GM19397 (cell line): ENCODE measurements at regions not wholly inside any gene's neighbourhood (a gene's known extent, or its start where the extent isn't known, plus 50 kb on each side); places are given as distances from the start of the nearest gene placed in this dataset.
"Not testable (repeated sequence)": the region's sequence is repeated elsewhere in the genome, so short reads cannot be mapped to it uniquely, and the experiment has no call there.

Experiments
- ATAC-seq: cut with Tn5 transposase; IDR thresholded peaks from one replicate; pipeline ENCODE4 v1.9.1; 2021; ENCODE audit warnings: mild to moderate bottlenecking, moderate library complexity; ENCODE audit not compliant: unreplicated experiment

DNA sequence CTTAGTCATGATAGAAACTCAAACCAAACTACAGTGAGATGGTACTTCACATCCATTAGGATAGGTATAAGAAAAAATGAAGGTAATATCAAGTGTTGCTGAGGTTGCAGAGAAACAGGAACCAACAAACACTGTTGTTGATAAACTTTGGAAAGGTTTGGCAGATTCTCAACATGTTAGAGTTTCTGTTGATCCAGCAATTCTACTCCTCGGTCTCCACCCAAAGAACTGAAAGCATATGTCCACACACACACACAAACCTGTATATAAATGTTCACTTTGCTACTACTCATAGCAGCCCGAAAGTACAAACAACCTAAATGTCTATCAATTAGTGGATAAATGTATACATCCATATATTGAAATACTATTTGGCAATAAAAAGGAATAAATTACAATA, 128.3 kb upstream of the CARMIL1 start:
- no peak for ATAC-seq

DNA sequence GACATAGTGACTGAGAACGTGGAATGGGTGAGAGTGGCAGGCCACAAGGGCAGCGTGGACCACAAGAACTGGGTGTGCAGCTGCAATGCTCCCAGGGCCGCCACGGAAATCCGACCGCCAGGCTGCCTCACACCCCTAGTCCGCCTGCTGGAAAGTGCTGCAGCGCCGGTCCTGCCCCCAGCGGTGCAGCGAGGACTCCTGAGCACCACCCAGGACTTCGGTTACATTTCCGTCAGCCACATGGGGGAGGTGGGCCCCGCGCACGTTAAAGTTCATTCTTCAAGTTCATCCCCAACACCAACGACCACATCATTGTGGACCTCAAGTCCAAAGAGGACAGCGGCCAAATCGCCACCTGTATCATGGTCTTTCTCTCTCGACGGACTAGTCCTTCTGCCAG, 126.1 kb upstream of the CARMIL1 start:
- no peak for ATAC-seq

- ATAC-seq: no peak
These were observed 125.1 kb upstream of the CARMIL1 start for GRCh38 chr6:25154034-25154596.

GRCh38 chr6:25155211-25155610, 124.0 kb upstream of the CARMIL1 start:
- ATAC-seq: no peak

DNA sequence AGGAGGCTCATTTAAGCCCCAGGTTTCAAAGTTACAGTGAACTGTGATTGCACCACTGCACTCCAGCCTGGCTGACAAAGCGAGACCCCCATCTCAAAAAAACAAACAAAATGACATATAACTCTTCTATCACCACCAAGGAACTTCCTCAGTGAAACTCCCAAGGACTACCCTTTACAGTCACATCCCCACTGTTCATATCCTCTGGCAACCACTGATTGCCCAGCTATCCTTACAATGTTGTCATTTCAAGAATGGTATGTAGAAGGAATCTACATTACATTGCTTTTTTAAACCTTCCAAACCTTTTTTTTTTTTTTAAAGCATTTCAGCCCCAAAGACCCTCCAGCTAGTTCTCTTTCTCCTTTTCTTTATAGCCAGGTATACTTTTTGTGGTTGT, 123.1 kb upstream of the CARMIL1 start:
- no peak for ATAC-seq

DNA sequence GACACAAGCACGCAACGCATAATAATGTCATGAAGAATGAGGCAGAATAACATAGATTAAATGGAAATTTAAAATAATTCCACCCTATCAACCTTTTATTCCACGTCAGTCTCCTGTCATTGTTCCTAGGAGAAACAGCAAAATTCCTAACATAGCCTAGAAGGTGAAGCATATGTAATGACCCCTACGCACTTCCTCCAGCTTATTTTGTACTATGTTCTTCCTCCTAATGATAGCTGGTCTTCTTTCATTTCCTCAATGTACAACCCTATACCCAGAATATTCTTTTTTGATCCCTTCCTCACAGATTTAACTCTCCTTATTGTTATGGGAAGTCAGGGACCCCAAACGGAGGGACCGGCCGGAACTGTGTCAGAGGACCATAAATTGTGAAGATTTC, 122.0 kb upstream of the CARMIL1 start:
- no peak for ATAC-seq

DNA sequence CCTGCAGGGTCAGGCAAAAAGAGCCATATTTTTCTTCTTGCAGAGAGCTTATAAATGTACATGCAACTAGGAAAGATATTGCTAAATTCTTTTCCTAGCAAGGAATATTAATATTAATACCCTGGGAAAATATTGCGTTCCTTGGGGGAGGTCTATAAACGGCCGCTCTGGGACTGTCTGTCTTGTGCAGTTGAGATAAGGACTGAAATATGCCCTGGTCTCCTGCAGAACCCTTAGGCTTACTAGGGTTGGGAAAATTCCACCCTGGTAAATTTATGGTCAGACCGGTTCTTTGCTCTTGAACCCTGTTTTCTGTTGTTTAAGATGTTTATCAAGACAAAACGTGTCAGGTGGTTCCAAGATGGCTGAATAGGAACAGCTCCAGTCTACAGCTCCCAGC, 121.3 kb upstream of the CARMIL1 start:
- no peak for ATAC-seq

DNA sequence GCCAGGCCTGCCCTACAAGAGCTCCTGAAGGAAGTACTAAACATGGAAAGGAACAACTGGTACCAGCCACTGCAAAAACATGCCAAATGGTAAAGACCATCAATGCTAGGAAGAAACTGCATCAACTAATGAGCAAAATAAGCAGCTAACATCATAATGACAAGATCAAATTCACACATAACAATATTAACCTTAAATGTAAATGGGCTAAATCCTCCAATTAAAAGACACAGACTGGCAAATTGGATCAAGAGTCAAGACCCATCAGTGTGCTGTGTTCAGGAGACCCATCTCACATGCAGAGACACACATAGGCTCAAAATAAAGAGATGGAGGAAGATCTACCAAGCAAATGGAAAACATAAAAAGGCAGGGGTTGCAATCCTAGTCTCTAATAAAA, 119.0 kb upstream of the CARMIL1 start:
- not testable (repeated sequence) for ATAC-seq

- ATAC-seq: no peak
These were observed 114.0 kb upstream of the CARMIL1 start for GRCh38 chr6:25165177-25165576.

GRCh38 chr6:25165800-25166199, 113.4 kb upstream of the CARMIL1 start:
- ATAC-seq: no peak

DNA sequence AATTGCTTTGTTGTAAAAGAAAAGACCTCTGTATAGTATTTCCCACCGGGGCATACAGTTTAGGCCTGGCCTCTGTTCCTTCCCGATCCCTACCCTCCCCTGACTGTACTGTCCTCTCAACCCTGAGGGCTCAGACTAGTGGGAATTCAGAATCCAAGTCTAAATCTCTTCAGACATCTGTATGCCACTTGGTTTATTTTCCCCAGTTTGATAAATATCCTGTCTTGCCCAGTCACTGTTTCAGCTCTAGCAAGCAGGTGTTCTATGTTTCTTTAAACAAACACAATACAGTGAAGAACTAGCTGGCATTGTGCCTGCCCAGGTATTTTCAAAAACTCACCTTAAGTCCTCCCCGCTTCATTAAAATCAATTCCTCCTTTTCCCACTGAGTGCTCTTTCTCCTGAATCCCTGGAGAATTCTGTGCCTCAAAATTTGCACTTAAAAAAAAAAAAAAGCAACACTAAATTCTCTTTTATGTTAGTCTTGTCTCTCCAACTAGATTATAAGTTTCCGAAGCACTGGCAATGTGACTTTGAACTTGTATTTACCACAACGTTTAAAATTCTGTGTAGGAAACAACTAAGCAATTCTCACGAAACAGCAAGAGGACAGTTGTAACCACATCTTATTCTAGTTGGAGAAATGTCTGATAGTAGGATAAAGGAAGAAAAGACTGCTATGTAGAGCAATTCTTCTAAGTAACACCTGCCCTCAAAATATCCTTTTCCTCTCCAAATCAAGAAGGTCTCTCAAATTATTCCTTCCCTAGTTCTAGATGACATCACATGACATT, 112.0 kb upstream of the CARMIL1 start:
- ATAC-seq: no peak

- no peak for ATAC-seq
These were observed 111.2 kb upstream of the CARMIL1 start for GRCh38 chr6:25167961-25168360.

DNA sequence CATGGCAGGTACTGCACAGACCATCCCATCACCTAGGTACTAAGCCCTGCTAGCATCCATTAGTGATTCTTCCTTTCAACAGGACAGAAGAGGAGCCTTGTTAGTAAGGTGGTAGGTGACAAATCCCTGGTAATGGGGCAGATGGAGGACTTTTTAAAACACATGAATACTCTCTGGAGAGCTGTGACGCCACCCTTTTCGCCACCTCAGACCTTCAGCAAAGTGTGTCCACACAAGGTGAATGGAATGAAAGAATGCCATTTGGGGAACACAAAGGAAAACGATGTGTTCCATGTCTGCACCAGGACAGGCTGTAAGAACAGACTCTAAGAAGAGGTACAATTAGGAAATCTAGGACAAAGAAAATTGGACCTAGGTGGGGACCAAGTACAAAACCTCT, 110.5 kb upstream of the CARMIL1 start:
- no peak for ATAC-seq

GRCh38 chr6:25169553-25169952, 109.6 kb upstream of the CARMIL1 start:
- no peak for ATAC-seq

- no peak for ATAC-seq
These were observed 109.2 kb upstream of the CARMIL1 start for GRCh38 chr6:25169961-25170360.

- no peak for ATAC-seq
These were observed 108.5 kb upstream of the CARMIL1 start for GRCh38 chr6:25170640-25171039.

DNA sequence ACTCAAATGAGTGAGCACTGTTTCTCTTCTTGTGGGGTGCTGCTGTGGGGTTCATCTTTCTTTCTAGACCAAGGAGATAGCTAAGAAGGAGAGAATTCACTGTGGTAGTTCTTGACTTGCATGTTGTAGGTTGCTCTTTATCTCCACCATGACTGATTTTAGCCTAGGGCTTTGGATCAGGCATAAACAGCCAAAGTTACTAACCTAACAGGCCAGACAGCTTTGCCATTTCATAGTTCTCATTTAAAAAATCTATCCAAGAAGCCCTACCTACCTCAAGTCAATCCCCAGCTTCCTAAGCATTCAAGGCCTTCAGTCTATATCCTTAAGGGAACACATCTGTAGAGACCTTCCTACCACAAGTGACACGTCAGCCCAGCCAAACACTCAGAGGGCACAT, 107.9 kb upstream of the CARMIL1 start:
- ATAC-seq: no peak

DNA sequence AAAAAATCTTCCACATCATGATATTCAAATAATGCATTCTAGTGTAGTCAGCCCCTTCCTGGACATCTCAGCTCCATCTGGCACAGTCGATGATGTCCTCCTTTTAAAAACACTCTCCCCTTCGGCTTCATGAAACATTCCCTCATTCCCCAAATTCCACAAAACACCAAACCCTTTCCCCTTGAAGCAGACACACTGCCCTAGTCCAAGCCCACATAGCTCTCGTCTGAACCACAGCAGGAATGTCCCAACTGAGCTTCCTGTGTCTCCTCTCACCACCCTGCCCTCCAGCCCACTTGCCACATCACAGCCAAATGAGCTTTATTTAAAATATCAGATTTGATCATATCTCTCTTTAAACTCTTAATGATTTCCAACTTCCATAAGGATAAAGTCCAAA, 106.4 kb upstream of the CARMIL1 start:
- ATAC-seq: no peak

DNA sequence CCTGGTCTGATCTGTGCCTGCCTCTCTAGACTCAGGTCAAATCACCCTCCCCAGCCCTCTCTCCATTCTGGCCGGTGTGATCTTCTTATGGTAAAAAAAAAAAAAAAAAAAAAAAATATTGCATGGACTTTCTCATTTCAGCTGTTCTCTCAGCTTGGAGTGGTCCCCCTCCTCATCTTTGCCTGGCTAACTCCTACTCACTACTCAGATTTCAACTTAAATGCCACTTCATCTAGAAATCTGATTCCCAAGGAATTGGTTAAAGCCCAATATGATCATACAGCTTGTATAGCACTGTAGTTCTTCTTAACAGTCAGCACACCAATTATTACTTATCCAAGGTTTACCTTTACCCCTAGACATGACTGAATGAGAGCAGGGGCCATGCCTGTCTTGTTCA, 105.9 kb upstream of the CARMIL1 start:
- ATAC-seq: no peak

DNA sequence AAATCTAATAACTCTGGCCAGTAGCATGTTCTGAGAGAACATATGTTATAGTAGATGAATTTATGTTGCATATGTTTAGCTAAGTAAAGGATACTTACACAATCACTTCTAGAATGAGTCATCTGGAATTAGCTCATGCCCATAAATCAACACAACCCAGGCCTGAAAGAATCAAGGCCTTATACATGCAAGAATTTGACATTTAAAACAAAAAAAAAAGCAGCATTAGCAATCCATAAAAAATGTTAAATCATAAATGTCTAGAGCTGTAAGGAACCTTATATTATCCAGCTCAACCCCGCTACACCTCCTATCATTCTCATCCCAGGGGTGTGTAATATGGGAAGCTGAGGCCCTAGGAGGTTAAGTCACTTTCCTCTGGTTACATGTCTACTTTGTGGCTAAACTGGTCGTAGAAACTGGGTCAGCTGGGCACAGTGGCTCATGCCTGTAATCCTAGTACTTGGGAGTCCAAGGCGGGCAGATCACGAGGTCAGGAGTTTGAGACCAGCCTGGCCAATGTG, 105.2 kb upstream of the CARMIL1 start:
- no peak for ATAC-seq

DNA sequence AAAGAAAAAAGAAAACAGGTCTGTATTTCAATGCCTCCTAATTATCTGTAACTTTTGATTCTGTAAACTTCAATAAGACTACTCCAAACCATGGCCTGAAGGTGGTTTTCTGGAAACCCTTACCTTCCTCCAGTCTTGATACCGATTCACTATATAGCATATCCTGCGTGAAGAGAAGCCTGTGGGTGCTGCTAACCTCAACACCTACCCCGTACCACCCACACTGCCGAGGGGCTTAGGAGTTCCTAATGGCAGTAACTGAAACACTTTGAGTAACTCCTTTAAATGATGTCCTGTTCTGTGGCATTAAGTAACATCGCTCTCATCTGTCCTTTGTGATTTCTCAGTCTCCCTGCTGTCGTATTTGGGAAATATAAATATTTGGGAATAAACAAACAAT, 104.5 kb upstream of the CARMIL1 start:
- no peak for ATAC-seq

- ATAC-seq: no peak
These were observed 104.0 kb upstream of the CARMIL1 start for GRCh38 chr6:25175196-25175595.

- no peak for ATAC-seq
These were observed 103.5 kb upstream of the CARMIL1 start for GRCh38 chr6:25175681-25176080.
